ENCODE measurements at regions not wholly inside any gene's neighbourhood (a gene's known extent, or its start where the extent isn't known, plus 50 kb on each side); places are given as distances from the start of the nearest gene placed in this dataset.

- TF ChIP-seq CTCF (conservative IDR thresholded peaks at IDR 0.05 in 1 of 2, IDR thresholded peaks at IDR 0.05 in 1 of 2; ENCODE audit: low read depth in 1 of 2, low read length in 2 of 2) (no peak), EZH2 (IDR thresholded peaks at IDR 0.05; ENCODE audit: low read length, missing control alignments) (no peak)
These were observed 66.1 kb upstream of the SOD3 start for GRCh38 chr4:24729119-24729730.
